Large intestine (tissue), 3 donors: ENCODE measurements at regions not wholly inside any gene's neighbourhood (a gene's known extent, or its start where the extent isn't known, plus 50 kb on each side); places are given as distances from the start of the nearest gene placed in this dataset.
"Not testable (repeated sequence)": the region's sequence is repeated elsewhere in the genome, so short reads cannot be mapped to it uniquely, and the experiment has no call there.

Experiments used
- DNase-seq, 2 donors: peaks; one replicate each; pipeline versions ENCODE4 v3.0.0 to v3.0.0-alpha.2; 2013
- H3K27ac ChIP-seq: one replicate; pipeline ENCODE4 v1.5.1; 2013; ENCODE audit warnings: low read length
- H3K27me3 ChIP-seq: 2 replicates; pipeline ENCODE4 v1.6.1; 2013; ENCODE audit warnings: low read length; ENCODE audit not compliant: control insufficient read depth, insufficient read depth
- H3K36me3 ChIP-seq: 2 replicates; pipeline ENCODE4 v1.6.1; 2013; ENCODE audit warnings: low read length; ENCODE audit not compliant: control insufficient read depth, insufficient read depth
- H3K4me1 ChIP-seq: one replicate; pipeline ENCODE4 v1.6.1; 2013; ENCODE audit warnings: low read length; ENCODE audit not compliant: control insufficient read depth, insufficient read depth
- H3K4me3 ChIP-seq: one replicate; pipeline ENCODE4 v1.5.1; 2013; ENCODE audit warnings: low read length
- H3K9me3 ChIP-seq: one replicate; pipeline ENCODE4 v1.6.1; 2013; ENCODE audit warnings: mild to moderate bottlenecking, low read depth, low read length, moderate library complexity; ENCODE audit not compliant: control insufficient read depth
- WGBS: methylation state at CpG from one replicate; pipeline ENCODE4 v1.1.5; 2013; ENCODE audit warnings: low lambda C conversion rate; ENCODE audit not compliant: insufficient coverage; 5-methylcytosine and 5-hydroxymethylcytosine counted together

GRCh38 chr3:164030194-164030593 is 1048.1 kb downstream of the SI start:
- H3K9me3 ChIP-seq: no peaks in the 10 kb centered on the region
- no peak overlapping the region for H3K4me3 ChIP-seq
- no peaks in the 10 kb centered on the region for H3K36me3 ChIP-seq
- H3K27ac ChIP-seq: no peak overlapping the region
- WGBS: 83% methylated on average over 1 of the region's 4 CpGs
- no peaks in the 10 kb centered on the region for H3K27me3 ChIP-seq
- no peaks in the 10 kb centered on the region for H3K4me1 ChIP-seq
- no peak for DNase-seq

GRCh38 chr3:164024786-164025185 is 1053.5 kb downstream of the SI start:
- Histone ChIP-seq H3K9me3 (no peaks in the 10 kb centered on the region), H3K4me3 (no peak overlapping the region), H3K36me3 (no peaks in the 10 kb centered on the region), H3K27ac (no peak overlapping the region), H3K27me3 (no peaks in the 10 kb centered on the region), H3K4me1 (no peaks in the 10 kb centered on the region)
- WGBS: 76% methylated on average over 7 of the region's 10 CpGs
- DNase-seq: no peak

GRCh38 chr3:164023480-164023879 is 1054.8 kb downstream of the SI start:
- Histone ChIP-seq H3K27me3 (no peaks in the 10 kb centered on the region), H3K4me1 (no peaks in the 10 kb centered on the region), H3K27ac (no peak overlapping the region), H3K9me3 (no peaks in the 10 kb centered on the region), H3K4me3 (no peak overlapping the region), H3K36me3 (no peaks in the 10 kb centered on the region)
- DNase-seq: no peak
- no CpG with 5 or more reads among the region's 4 CpGs for WGBS

- Histone ChIP-seq H3K9me3 (no peaks in the 10 kb centered on the region), H3K4me1 (no peaks in the 10 kb centered on the region), H3K4me3 (no peak overlapping the region), H3K27ac (no peak overlapping the region), H3K27me3 (no peaks in the 10 kb centered on the region), H3K36me3 (no peaks in the 10 kb centered on the region)
- DNase-seq: no peak
- WGBS: 100% methylated on average over 1 of the region's 9 CpGs
Measured at GRCh38 chr3:164018500-164018899, 1059.8 kb downstream of the SI start.

- no peak for DNase-seq
- H3K4me1 ChIP-seq: no peaks in the 10 kb centered on the region
- peaks cover 9% of the 10 kb centered on the region for H3K9me3 ChIP-seq
- H3K4me3 ChIP-seq: no peak overlapping the region
- no CpG with 5 or more reads among the region's 1 CpG for WGBS
- H3K27ac ChIP-seq: no peak overlapping the region
- no peaks in the 10 kb centered on the region for H3K27me3 ChIP-seq
- H3K36me3 ChIP-seq: no peaks in the 10 kb centered on the region
Measured at GRCh38 chr3:164007765-164008164, 1070.5 kb downstream of the SI start.

GRCh38 chr3:164004205-164004604 is 1074.1 kb downstream of the SI start:
- Histone ChIP-seq H3K27me3 (no peaks in the 10 kb centered on the region), H3K4me3 (no peak overlapping the region), H3K4me1 (no peaks in the 10 kb centered on the region), H3K36me3 (no peaks in the 10 kb centered on the region), H3K9me3 (peaks cover 10% of the 10 kb centered on the region), H3K27ac (no peak overlapping the region)
- no CpG with 5 or more reads among the region's 22 CpGs for WGBS
- DNase-seq: no peak

- not testable (repeated sequence) for H3K4me3 ChIP-seq, DNase-seq, H3K27me3 ChIP-seq, H3K27ac ChIP-seq, H3K4me1 ChIP-seq, H3K9me3 ChIP-seq, H3K36me3 ChIP-seq
- no CpG with 5 or more reads among the region's 21 CpGs for WGBS
Measured at GRCh38 chr3:164003016-164003415, 1075.3 kb downstream of the SI start.

DNA sequence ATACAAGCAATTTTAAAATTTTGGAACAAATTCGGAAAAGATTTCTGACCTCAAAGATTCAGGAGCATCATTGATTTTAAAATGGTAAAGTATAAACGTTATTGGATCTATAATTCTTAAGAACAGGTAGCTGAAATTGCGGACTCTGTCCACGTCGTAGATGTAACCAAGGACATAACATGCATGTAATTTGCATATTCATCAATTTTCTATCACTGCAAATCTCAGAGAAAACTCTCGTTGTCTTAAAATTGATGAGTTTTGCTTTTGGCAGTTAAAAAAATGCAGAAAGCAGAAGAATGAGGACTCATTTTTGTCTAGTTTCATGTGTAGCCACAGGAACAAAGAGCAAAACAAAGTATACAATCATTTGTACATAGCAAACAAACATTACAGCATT is 1094.4 kb downstream of the SI start:
- no peak for DNase-seq
- H3K36me3 ChIP-seq: no peaks in the 10 kb centered on the region
- H3K4me3 ChIP-seq: no peak overlapping the region
- H3K27me3 ChIP-seq: no peaks in the 10 kb centered on the region
- H3K27ac ChIP-seq: no peak overlapping the region
- H3K9me3 ChIP-seq: no peaks in the 10 kb centered on the region
- no peaks in the 10 kb centered on the region for H3K4me1 ChIP-seq
- no CpG with 5 or more reads among the region's 6 CpGs for WGBS

GRCh38 chr3:163971861-163972260 is 1106.4 kb downstream of the SI start:
- H3K27ac ChIP-seq: no peak overlapping the region
- DNase-seq: no peak
- H3K36me3 ChIP-seq: no peaks in the 10 kb centered on the region
- H3K4me3 ChIP-seq: no peak overlapping the region
- H3K27me3 ChIP-seq: no peaks in the 10 kb centered on the region
- H3K4me1 ChIP-seq: no peaks in the 10 kb centered on the region
- no peaks in the 10 kb centered on the region for H3K9me3 ChIP-seq

DNA sequence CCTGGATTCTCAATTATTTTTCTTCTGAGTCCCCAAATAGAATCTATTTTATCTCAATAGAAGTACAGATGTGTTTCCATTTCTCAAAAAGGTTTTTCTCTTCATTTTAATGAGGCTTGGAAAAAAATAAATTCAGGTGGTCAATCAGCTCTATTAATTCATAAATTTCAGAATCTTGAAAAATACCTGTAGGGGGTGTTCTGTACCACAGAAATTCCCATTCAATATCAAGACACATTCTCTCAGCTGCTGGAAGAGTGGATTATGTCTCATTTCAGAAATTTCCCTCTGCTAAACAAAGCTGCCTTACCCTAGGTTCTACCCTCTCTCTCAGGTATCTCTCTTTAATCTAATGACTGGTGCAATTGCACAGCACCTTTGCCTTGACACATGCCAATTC is 1121.2 kb downstream of the SI start:
- H3K4me1 ChIP-seq: no peaks in the 10 kb centered on the region
- no peaks in the 10 kb centered on the region for H3K9me3 ChIP-seq
- H3K4me3 ChIP-seq: no peak overlapping the region
- H3K27me3 ChIP-seq: no peaks in the 10 kb centered on the region
- H3K36me3 ChIP-seq: no peaks in the 10 kb centered on the region
- DNase-seq: no peak
- no peak overlapping the region for H3K27ac ChIP-seq

DNA sequence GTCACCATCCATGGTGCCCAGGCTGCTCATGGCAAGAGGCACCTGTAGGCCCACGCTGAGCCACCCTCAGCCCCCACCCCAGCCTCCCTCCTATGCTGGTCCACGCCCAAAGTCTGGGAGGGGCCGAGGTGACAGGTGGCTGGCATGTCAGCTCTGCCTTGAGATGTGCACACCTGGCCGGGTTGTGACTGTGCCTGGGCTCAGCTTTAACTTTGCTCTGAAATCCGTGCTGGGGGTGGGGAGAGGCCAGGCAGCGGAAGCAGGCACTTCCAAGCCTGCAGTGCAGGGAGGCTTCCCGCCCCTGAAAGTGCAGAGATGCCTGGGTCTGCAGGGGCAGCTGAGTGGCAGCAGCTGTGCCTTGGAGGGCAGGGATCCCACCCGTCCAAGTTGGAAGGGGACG is 1124.8 kb downstream of the SI start:
- no peaks in the 10 kb centered on the region for H3K27me3 ChIP-seq
- H3K4me1 ChIP-seq: no peaks in the 10 kb centered on the region
- no peaks in the 10 kb centered on the region for H3K9me3 ChIP-seq
- no peak for DNase-seq
- no peaks in the 10 kb centered on the region for H3K36me3 ChIP-seq
- WGBS: no CpG with 5 or more reads among the region's 9 CpGs
- no peak overlapping the region for H3K4me3 ChIP-seq
- H3K27ac ChIP-seq: no peak overlapping the region
